Amygdala (tissue), 56 donors: ENCODE measurements at regions not wholly inside any gene's neighbourhood (a gene's known extent, or its start where the extent isn't known, plus 50 kb on each side); places are given as distances from the start of the nearest gene placed in this dataset.
A peak's percentile ranks its signal among the peaks of the same experiment; 100 is the strongest.
"Not testable (repeated sequence)": the region's sequence is repeated elsewhere in the genome, so short reads cannot be mapped to it uniquely, and the experiment has no call there.

Source experiments
- DNase-seq, 56 donors: peaks; one replicate each; lab custom pipeline; 2025; lab: John Stamatoyannopoulos, UW

DNA sequence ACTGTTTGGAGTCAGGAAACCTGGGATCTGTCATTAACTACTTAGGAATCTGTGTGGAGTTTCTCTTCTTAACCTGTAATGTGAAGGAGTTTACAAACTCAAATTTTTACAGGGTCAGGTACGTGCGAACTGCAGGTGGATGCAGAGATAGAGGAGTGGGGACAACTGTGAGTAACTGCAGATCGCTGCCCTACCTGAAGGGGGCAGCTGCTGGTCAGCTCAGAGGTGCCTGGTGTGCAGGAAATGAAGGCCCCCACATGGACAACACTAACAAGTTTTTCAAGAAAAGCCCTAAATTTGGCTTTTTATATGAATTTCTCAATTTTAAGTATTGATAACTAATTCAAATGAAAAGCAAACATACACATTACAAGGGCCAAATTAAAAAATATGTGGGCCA, 380.0 kb downstream of the REEP3 start:
- DNase-seq, result no peak

DNA sequence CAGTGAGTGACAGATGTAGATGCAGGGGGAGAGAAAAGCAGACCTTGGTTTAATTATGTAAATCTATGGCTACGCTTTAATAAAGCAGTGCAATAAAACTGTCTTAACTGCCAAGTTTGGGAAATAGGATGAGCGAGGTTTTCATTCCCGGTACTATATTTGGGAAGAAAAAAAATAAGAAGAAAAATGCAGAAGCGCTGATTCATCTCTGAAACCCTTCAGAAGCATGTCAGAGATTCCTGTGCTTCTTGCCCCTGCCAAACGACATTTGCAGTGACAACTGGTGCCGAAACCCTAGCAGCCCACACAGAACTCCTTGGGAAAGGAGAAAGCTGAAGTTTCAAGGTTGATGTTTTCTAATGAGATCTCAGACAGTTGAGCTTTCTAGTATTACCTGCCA, 380.7 kb downstream of the REEP3 start:
- no peak for DNase-seq

GRCh38 chr10:63910806-63911205, 389.6 kb downstream of the REEP3 start:
- no peak for DNase-seq

DNA sequence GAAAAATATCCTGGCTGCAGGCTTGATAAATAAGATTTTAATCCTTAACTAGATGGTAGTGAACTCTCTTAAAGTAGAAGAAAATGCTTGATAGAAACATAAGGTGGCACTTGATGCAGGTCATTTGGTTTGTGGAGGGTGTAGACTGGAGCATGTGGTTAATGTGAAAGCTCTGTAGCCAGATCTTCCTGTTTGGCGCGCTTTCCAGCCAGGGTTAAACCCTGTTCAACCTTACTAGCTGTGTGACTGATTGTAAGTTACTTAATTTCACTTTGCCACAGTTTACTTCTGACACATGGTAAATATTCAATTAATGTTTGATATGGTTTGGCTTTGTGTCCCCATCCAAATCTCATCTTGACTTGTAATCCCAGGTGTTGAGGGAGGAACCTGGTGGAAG, 394.0 kb downstream of the REEP3 start:
- DNase-seq, result no peak

GRCh38 chr10:63917363-63917762, 396.2 kb downstream of the REEP3 start:
- DNase-seq, result no peak

GRCh38 chr10:63919575-63920279, 398.5 kb downstream of the REEP3 start:
- DNase-seq, result no peak

DNA sequence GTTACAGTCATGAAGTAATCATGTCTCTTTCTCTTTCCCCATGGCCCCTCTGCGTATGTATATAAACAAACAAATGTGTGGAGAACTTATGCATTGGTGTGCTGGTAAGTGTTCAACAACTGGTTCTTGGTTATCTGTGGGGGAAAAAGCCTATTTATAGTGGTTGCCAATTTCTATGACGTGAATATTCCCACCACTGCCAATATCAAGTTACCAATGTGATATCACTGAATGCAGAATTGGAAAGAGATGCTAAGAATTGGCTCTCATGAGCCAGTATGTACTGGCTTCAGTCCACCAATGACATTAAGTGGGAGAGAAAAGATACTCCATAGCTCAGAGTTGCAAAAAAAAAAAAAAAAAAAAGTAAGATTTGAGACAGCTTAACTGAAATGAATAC, 399.7 kb downstream of the REEP3 start:
- DNase-seq, result no peak

DNA sequence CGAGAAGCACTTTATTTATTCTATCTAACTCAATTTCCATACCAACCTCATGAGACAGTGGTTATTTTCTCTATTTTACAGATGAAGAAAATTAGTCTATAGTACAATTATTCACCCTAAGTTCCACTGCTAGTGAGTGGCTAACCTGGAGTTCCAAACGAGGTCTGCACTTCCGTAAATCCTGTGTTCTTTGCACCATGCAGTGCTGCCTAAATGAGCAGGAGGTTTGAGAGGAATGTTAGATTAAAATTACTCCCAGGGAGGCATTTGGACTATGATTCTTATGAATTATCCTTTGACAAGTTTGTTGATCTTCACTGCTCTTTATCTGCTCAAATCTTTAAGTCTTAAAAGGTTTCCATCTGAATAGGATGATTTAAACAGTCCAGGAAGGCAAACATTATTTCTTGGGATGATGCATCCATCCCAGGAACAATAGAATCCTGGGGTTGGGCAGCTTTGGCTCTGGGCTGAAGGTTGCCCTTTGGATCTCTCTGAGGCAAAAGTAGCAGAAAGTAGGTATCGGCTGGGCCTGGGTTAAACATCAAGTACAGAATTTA, 400.8 kb downstream of the REEP3 start:
- DNase-seq, result no peak

DNA sequence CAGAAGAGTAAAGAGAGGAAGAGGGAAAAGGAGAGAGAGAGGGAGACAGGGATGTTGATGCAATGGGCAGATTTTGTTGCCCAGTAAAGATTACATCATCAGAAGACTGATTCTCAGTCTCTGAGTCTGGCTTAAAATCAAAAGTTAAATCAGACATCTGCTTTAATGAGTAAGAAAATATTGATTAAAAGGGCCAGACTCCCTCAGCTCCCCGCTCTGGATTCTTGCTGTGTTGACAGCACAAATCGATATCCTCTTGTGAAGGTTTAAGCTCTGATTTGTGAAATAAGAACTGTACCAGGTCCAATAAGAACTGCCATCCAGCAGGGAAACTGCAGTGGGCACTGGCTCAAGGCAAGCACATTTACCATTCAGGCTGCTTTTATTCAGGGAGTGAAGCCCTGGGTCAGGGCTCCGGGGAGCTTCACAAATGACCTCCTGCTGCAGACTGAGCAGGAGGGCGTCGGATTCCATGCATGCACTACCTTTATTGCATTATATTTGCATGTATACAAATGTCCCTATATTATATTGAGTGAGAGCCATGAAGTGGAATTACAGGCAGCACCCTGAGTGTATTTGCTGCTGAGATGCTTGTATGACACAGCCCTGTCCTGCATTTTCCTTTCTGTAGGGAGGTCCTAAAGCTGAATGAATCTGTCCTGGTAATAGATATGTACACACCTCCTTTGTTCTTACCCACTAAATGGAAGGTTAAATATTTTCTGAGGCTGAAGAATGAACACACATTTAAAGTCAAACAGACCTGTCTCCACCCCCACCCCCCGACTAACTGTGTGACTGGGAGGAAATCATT, 401.5 kb downstream of the REEP3 start:
- peak in 2 of 56 donors; percentile 0 to 1 for DNase-seq

- DNase-seq, result peak in 1 of 56 donors; percentile 59
Observed at GRCh38 chr10:63929831-63930467, 408.7 kb downstream of the REEP3 start.

DNA sequence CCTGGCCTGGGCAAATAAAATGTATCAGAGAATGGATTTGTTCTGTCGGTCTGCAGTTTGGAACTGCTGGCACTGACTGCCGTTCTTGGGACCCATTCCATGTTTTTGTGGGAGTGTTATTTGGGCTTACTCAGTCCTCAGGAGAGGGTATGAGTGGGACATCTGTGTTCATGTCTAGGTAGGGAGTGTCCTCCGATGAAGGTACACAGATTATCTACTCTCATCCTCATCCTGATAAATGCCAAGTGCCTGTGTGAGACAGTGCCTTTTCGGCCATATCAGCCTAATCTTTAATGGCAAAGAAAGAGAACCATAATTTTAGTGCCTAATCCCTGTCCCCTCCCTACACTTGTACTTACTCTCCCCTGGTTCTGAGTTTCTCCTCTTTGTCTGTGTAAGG, 409.4 kb downstream of the REEP3 start:
- DNase-seq, result no peak

- DNase-seq, result no peak
Observed at GRCh38 chr10:63935705-63936104, 414.5 kb downstream of the REEP3 start.

GRCh38 chr10:63940277-63940922, 419.2 kb downstream of the REEP3 start:
- no peak for DNase-seq

- no peak for DNase-seq
Observed at GRCh38 chr10:63964406-63964805, 443.2 kb downstream of the REEP3 start.

- DNase-seq, result no peak
Observed at GRCh38 chr10:63965846-63966245, 444.6 kb downstream of the REEP3 start.

DNA sequence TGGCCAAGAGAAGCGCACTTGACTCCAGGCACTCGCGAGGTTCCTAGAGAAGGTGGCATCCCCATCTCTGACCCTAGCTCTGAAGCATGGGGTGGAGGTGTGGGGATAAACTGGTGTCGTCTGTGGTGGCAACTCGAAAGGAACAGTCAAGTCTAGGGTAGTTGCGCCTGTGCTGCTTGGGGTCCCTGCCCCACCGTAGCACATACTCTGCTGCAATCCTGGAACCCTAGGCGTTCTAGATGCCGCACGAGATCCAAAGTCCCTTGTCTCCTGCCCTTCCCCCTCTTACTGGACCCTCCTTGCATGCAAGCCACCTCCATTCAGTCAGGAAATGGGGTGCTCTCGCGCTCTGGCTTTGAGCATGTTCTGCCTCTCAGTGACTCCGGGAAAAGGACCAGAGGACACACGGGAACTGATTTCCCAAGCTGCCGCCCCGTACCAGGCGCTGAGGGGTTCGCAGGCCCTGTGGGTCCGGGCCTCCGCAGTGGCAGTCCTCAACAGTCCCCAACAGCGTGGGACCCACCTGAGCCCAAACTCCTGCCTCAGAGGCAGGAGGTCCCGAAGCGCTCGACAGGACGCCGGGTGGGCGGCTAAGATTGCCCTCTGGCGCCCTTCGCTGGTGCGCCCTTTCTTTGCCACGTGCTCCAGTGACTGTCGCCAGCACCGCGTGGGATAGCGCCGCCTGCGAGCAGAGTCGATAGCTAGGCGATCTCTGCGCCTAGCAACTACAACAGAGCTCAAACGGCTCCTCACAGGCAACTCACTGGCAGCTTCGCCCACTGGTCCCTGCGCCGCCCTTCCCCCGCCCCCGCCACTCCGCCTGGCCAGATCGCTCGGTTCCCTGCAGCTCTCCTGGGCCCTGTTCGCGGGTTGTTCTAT, 452.0 kb downstream of the REEP3 start:
- no peak for DNase-seq

- DNase-seq, result peak in 13 of 56 donors; percentile 1 to 53 (median 10)
Observed at GRCh38 chr10:63976538-63976937, 455.3 kb downstream of the REEP3 start.

- peak in 10 of 56 donors; percentile 5 to 36 (median 14) for DNase-seq
Observed at GRCh38 chr10:63977329-63977923, 456.2 kb downstream of the REEP3 start.

DNA sequence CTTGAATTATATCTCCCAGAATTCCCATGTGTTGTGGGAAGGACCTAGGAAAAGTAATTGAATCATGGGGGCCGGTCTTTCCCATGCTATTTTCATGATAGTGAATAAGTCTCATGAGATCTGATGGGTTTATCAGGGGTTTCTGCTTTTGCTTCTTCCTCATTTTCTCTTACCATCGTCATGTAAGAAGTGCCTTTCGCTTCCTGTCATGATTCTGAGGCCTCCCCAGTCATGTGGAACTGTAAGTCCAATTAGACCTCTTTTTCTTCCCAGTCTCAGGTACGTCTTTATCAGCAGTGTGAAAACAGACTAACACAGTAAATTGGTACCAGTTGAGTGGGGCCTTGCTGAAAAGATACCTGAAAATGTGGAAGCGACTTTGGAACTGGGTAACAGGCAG, 459.7 kb downstream of the REEP3 start:
- not testable (repeated sequence) for DNase-seq
